ENCODE measurements at regions not wholly inside any gene's neighbourhood (a gene's known extent, or its start where the extent isn't known, plus 50 kb on each side); places are given as distances from the start of the nearest gene placed in this dataset.
A peak's percentile ranks its signal among the peaks of the same experiment; 100 is the strongest.

DNA sequence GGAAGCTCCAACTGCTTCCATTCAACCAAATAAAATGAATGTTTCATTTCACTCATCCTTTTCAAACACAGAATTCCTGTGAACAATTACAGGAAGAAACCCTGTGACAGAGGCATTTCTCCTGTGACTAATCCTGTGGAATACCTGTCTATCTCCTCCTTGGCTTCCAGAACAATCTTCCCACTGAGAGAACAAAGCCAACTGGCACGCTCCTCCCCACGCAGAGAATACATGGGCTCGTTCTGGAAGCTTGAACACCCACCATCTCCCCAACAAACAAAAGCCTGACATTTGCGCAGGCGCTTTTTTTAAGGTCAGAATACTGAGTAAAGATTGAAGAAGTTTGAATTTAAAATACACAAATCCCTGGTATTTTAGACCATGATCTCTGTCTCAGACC, 104.7 kb upstream of the SLC66A3 start:
- no peak for DNase-seq

GRCh38 chr2:11051280-11051679, 104.0 kb upstream of the SLC66A3 start:
- DNase-seq: no peak

DNA sequence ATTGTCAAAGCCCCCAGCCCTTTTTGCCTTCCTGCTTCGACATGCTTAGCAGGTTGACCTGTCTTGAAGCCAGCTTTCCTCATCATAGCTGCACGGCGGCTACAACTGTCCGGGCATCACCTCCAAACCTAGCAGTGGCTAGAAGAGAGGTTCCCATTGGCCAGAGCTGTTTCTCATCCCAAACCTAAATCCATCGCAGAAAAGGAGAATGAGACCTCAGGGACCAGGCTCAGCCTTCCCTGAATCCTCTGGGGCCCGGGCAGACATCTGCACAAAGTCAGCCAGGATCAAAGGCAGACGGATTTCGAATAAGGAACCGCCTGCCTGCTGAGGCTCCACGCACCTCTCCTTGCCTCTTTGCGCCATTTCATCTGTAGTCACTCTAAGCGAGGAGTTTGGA, 101.7 kb upstream of the SLC66A3 start:
- no peak for DNase-seq

DNA sequence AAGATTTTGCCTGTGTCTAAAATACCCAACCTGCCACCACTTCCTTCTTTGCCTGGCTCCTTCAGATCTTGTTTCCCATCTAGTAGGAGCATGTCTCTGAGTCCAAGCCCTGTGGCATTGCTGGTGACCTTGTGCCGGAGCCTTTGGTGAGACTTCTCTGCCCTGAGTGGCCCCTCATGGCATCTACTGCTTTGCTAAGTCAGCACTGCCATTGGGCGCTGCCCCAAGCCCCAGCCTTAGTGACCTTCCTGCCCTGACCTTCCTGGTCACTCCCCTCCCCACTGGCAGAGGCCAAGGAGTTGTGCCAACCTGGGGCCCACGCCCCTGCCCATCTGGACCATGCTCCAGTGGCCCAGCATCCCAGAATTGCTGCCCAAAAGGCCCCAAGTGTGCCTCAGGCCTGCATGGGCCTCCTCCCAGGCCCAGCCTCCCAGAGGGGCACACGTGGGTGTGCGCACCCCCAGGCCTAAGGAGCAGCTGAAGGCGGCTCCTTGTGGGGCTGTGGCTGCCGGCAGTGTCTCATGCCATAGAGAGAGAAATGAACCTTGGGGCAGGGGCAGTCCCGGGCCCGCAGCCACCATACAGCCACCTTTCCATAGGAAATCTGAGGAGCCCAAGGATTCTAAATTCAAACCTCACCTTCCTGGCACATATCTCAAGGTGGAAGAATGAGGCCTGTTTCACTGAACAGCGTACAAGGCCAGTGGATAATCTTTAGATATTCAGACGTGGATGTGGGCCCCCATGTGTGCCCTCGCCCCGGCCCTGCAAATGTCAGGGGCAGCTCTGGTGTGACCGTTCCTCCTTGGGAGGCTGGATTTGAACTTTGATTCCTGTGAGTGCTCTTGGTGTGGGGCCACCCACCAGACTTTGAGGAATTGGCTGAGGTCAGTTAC, 100.2 kb upstream of the SLC66A3 start:
- no peak for DNase-seq

- no peak for DNase-seq
Measured at GRCh38 chr2:11055679-11056215, 99.5 kb upstream of the SLC66A3 start.

DNA sequence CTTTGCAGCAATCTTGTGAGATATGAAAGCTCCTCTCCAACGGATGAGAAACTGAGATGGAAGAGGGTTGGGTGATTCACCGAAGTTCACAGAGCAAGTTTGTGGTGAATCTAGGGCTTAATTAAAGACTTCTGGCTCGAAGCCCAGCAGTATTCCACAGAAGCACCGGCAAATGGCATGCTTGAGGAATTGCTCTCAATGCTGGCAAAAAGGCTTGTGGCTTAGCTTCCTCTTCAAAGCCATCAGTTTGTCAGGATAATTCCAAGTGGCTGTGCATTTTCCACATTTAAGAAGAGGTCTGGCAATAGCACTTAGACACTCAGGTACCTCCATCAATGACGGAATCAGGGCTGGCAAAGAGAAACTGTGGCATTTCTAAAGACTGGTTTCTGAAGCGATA, 98.7 kb upstream of the SLC66A3 start:
- peak; percentile 96 to 97 for DNase-seq

GRCh38 chr2:11057031-11057430, 98.2 kb upstream of the SLC66A3 start:
- peak in 1 of 2 experiments; percentile 82 for DNase-seq

GRCh38 chr2:11058129-11058528, 97.1 kb upstream of the SLC66A3 start:
- no peak for DNase-seq

DNA sequence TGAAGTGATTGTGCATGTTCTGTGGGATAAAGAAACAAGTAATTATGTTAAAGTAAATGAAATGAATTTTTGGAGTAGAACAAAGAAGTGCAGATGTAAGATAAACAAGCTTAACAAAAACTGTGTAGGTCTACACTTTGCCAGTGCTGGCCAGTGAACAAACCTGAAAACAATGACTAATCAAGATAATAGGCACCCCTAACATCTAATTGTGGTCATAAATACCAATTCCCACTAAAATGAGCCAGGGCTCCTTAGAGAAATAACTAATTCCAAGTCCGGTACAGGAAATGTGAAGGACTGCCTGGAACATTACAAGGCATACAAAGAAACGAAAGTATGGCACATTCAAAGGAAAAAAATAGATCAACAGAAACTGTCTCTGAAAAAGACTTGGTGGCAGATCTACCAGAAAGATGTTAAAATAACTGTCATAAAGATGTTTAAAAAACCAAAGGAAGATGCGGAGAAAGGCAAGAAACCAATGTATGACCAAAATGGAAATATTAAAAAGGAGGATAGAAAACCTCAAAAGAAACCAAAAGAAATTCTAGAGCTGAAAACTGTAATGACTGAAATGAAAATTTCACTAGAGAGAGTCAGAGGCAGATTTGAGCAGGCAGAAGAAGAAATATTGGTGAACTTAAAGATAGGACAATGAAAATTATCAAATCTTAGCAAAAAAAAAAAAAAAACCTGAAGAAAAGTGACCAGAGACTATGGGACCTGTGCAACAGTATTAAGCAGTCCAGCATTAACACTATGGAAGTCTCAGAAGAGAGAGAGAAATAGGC, 94.7 kb upstream of the SLC66A3 start:
- no peak for DNase-seq

DNA sequence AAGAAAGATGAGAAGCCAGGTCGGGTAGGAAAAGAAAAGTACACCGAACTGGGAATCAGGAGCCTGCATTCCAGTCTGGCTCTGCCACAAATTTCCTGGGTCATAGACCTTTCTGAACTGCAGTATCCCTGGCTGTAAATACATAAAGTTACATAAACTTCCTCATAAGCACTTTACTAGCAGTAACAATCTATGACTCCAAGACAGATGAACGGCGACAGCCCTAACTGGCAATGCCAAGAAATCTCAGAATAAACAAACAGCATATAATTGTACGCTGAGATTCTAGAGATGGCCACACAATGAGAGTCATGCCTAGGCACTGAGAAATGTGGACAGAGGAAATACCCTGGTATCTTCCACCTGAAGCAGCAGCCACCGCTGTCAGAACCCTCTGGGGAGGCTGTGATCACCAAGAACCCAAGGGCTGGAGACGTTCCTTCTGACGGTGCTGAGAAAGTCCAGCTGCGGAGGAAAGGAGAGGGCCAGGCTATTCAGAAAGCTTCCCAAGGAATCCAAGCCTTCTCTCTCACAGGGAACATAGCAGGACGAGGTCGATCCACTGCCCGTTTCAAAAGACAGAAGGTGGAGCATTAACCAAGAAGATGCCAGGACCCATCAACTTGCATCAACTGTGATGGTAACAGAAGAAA, 89.3 kb upstream of the SLC66A3 start:
- no peak for DNase-seq

- no peak for DNase-seq
Measured at GRCh38 chr2:11067221-11068078, 87.8 kb upstream of the SLC66A3 start.

DNA sequence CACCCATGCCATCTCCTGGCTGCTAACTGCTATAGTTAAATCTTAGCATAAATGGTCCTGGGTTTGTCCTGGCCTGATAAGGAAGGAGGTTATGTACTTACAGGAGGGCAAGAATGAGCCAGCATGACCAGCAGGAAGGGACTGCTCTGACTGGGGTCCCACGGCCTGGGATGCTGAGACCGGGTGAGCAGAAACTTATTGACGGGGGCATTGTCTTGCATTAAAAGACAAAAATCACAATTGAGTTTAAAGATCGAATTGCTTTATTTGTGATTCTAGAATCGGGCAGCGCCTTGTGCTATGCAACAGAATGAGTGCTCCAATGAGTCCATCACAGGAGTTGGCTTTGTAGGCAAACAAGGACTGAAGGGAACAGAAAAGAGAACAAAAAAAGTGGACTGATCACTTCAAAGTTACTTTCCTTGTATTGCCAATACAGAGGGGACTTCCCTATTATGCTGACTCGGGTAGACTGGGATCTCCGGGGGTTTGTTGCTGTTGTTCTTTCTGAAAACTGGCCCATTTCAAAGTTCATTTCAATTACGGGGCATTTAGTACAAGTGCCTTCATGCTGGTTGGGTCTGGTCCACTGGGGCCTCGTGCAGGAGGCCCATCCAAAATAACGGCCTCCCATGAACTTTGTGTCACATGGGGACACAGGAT, 87.1 kb upstream of the SLC66A3 start:
- no peak for DNase-seq

- DNase-seq: no peak
Measured at GRCh38 chr2:11068856-11069526, 86.3 kb upstream of the SLC66A3 start.

DNA sequence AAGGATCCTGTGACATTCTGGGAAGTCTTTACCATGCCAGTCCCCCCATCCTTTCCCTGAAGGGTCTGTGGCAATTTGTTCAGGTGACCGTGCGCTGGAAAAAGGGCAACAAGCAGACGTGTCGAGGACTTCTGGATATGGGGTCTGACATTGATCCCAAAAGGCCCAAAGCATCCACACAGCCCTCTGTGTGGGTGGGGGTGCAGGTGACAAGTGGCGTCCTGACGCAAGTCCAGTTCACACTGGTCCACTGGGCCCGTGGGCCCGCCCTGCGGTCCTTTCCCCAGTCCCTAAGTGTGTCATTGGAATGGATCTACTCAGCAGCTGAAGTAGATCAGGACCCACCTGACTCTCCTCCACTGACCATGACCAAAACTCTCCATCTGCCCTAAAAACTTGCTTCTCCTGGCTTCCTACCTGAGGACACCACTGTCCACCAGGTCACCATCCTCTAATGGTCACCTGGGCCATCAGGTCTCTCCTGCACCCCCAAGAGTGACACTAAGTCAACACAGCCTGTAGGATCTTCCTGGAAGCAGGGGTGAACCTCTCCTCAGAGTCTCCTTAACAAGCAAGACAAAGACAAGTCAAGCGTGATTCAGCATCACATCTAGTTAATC, 85.6 kb upstream of the SLC66A3 start:
- no peak for DNase-seq

DNA sequence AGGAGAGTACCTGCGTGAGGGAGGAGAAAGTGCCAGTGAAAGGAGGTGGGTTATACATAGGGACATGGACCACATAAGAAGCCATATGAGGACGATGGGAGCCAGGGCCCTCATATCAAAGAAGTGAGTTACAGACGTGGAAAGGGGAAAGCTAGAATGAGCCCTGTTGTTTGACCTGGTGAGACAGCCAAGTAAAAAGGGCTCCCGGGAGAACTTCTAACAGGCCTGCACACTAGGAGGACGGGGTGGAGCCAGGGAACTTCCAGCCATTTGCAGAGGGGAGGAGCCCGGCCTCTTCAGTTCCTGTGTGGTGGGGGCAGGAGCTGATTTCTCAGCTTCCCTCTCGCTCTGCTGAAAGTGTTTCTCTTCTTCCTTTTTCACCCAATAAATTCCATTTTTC, 84.1 kb upstream of the SLC66A3 start:
- peak in 1 of 2 experiments; percentile 28 for DNase-seq

DNA sequence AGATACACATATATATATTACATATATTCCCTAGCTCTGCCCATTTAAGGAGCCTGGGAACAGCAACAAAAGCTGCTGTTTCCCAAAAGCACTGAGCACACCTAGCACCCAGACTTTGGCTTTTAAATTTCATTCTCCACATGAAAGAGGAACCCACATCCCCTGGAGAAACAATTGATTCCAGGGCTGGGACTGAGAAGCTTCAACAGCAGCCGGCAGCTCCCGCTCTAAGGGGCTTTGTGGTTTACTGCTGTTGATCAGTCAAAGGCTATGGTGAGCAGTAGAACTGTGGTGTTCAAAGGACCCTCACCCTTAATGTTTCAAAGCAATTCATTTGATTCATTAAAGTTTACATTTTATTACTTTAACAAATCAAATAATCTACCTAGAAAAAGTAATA, 83.3 kb upstream of the SLC66A3 start:
- DNase-seq: no peak

DNA sequence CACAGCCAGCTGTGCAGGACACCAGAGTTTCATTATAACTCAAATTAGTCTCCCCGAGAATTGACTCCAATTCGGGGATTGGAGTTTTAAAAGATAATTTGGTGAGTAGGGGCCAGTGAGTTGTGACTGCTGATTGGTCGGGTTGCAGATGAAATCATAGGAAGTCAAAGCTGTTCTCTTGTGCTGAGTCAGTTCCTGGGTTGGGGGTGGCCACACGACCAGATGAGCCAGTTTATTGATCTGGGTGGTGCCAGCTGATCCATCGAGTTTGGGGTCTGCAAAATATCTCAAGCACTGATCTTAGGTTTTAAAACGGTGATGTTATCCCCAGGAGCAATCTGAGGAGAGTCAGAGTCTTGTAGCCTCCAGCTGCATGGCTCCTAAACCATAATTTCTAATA, 82.7 kb upstream of the SLC66A3 start:
- DNase-seq: no peak

GRCh38 chr2:11073251-11073650, 82.0 kb upstream of the SLC66A3 start:
- DNase-seq: peak in 1 of 2 experiments; percentile 34

DNA sequence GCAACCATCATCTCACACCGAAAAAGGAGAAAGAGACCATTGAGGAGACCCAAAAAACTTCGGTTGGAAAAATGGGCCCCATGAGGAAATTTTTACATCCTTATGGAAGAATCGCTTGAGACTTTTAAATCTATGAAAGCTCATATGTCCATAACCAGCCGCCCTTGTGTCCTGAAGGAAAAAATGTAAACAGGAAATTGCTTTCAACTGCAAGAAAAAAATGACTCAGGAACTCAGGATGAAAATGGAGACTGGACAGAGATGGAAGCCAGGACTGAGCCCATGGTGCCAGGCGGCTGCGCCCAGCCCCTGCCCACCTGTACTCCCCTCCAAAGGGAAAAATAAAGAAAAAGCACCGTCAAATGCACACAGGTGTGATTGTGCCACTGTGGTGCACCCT, 81.5 kb upstream of the SLC66A3 start:
- no peak for DNase-seq

GRCh38 chr2:11074246-11074820, 80.9 kb upstream of the SLC66A3 start:
- DNase-seq: no peak

Data from NCI-H187 (cell line).